ENCODE measurements at regions not wholly inside any gene's neighbourhood (a gene's known extent, or its start where the extent isn't known, plus 50 kb on each side); places are given as distances from the start of the nearest gene placed in this dataset.

- TF ChIP-seq CTCF (IDR thresholded peaks at IDR 0.05) (no peak), POLR2A (IDR thresholded peaks at IDR 0.05) (no peak), POLR2AphosphoS5 (IDR thresholded peaks at IDR 0.05) (no peak), EP300 (IDR thresholded peaks at IDR 0.05) (no peak)
Observed at GRCh38 chr13:85638815-85639393, 160.3 kb downstream of the SLITRK6 start.
